Nucleus accumbens (tissue), 56 donors: ENCODE measurements at regions not wholly inside any gene's neighbourhood (a gene's known extent, or its start where the extent isn't known, plus 50 kb on each side); places are given as distances from the start of the nearest gene placed in this dataset.
"Not testable (repeated sequence)": the region's sequence is repeated elsewhere in the genome, so short reads cannot be mapped to it uniquely, and the experiment has no call there.

Source experiments
- DNase-seq, 56 donors: peaks; one replicate each; lab custom pipeline; 2025; lab: John Stamatoyannopoulos, UW

GRCh38 chr5:154593796-154594195, 115.8 kb upstream of the HAND1 start:
- no peak for DNase-seq

- no peak for DNase-seq
Measured at GRCh38 chr5:154593071-154593470, 115.0 kb upstream of the HAND1 start.

- DNase-seq, result no peak
Measured at GRCh38 chr5:154590093-154590724, 112.2 kb upstream of the HAND1 start.

GRCh38 chr5:154589511-154589910, 111.5 kb upstream of the HAND1 start:
- DNase-seq, result no peak

- DNase-seq, result not testable (repeated sequence)
Measured at GRCh38 chr5:154588833-154589425, 110.9 kb upstream of the HAND1 start.

- no peak for DNase-seq
Measured at GRCh38 chr5:154588091-154588774, 110.2 kb upstream of the HAND1 start.

GRCh38 chr5:154587123-154588026, 109.3 kb upstream of the HAND1 start:
- no peak for DNase-seq

GRCh38 chr5:154583671-154584177, 105.7 kb upstream of the HAND1 start:
- DNase-seq, result no peak

- no peak for DNase-seq
Measured at GRCh38 chr5:154580422-154580821, 102.4 kb upstream of the HAND1 start.

- DNase-seq, result no peak
Measured at GRCh38 chr5:154577416-154577815, 99.4 kb upstream of the HAND1 start.

- no peak for DNase-seq
Measured at GRCh38 chr5:154576429-154576806, 98.4 kb upstream of the HAND1 start.

GRCh38 chr5:154575546-154576428, 97.8 kb upstream of the HAND1 start:
- DNase-seq, result no peak

- DNase-seq, result no peak
Measured at GRCh38 chr5:154573011-154573410, 95.0 kb upstream of the HAND1 start.

- no peak for DNase-seq
Measured at GRCh38 chr5:154571325-154572035, 93.5 kb upstream of the HAND1 start.

GRCh38 chr5:154570572-154571324, 92.7 kb upstream of the HAND1 start:
- DNase-seq, result no peak

GRCh38 chr5:154568589-154568988, 90.6 kb upstream of the HAND1 start:
- DNase-seq, result no peak

- no peak for DNase-seq
Measured at GRCh38 chr5:154567155-154567554, 89.1 kb upstream of the HAND1 start.

- no peak for DNase-seq
Measured at GRCh38 chr5:154566146-154566680, 88.2 kb upstream of the HAND1 start.
